Mesenteric fat pad (tissue), 1 donor: ENCODE measurements at regions not wholly inside any gene's neighbourhood (a gene's known extent, or its start where the extent isn't known, plus 50 kb on each side); places are given as distances from the start of the nearest gene placed in this dataset.

Experiments used
- DNase-seq: peaks from one replicate; pipeline ENCODE4 v3.0.0-alpha.2; 2020; ENCODE audit warnings: low spot score
- donor health status: DM: yes; HTN: yes; CAD: no.

- no peak for DNase-seq
These were observed 55.2 kb downstream of the TTC32 start for GRCh38 chr2:19846567-19846966.

GRCh38 chr2:19846030-19846429 lies 55.8 kb downstream of the TTC32 start:
- peak; percentile 57 for DNase-seq

GRCh38 chr2:19845323-19845920 lies 56.4 kb downstream of the TTC32 start:
- DNase-seq: peak; percentile 39

GRCh38 chr2:19844750-19845149 lies 57.0 kb downstream of the TTC32 start:
- DNase-seq: peak; percentile 67

- peak; percentile 20 for DNase-seq
These were observed 57.7 kb downstream of the TTC32 start for GRCh38 chr2:19843992-19844515.

GRCh38 chr2:19841918-19842693 lies 59.7 kb downstream of the TTC32 start:
- peak; percentile 30 for DNase-seq

GRCh38 chr2:19839438-19839837 lies 62.3 kb downstream of the TTC32 start:
- DNase-seq: peak; percentile 20

GRCh38 chr2:19838616-19839015 lies 63.2 kb downstream of the TTC32 start:
- no peak for DNase-seq

- DNase-seq: peak; percentile 55
These were observed 64.5 kb downstream of the TTC32 start for GRCh38 chr2:19837235-19837766.

GRCh38 chr2:19835781-19836281 lies 66.0 kb downstream of the TTC32 start:
- DNase-seq: peak; percentile 78

- peak; percentile 11 for DNase-seq
These were observed 67.8 kb downstream of the TTC32 start for GRCh38 chr2:19833978-19834377.

- DNase-seq: peak; percentile 4
These were observed 72.1 kb downstream of the TTC32 start for GRCh38 chr2:19829672-19830071.

GRCh38 chr2:19826874-19827273 lies 74.9 kb downstream of the TTC32 start:
- DNase-seq: no peak

GRCh38 chr2:19823507-19823906 lies 78.3 kb downstream of the TTC32 start:
- DNase-seq: no peak

GRCh38 chr2:19819097-19820065 lies 82.4 kb downstream of the TTC32 start:
- DNase-seq: no peak

- no peak for DNase-seq
These were observed 83.2 kb downstream of the TTC32 start for GRCh38 chr2:19818543-19818942.

GRCh38 chr2:19818039-19818438 lies 83.7 kb downstream of the TTC32 start:
- DNase-seq: no peak

GRCh38 chr2:19815746-19816145 lies 86.0 kb downstream of the TTC32 start:
- DNase-seq: no peak

- DNase-seq: no peak
These were observed 89.6 kb downstream of the TTC32 start for GRCh38 chr2:19812166-19812565.

GRCh38 chr2:19811186-19811585 lies 90.6 kb downstream of the TTC32 start:
- DNase-seq: no peak

- DNase-seq: no peak
These were observed 91.1 kb downstream of the TTC32 start for GRCh38 chr2:19810637-19811036.
